GM13977 (cell line): ENCODE measurements at regions not wholly inside any gene's neighbourhood (a gene's known extent, or its start where the extent isn't known, plus 50 kb on each side); places are given as distances from the start of the nearest gene placed in this dataset.

Experiments used
- DNase-seq: peaks from one replicate; pipeline ENCODE4 v3.0.0; 2012; ENCODE audit warnings: low spot score
- in situ Hi-C: fragments of 300-500 bp; cut with MboI; formaldehyde crosslinking; loops from one replicate; pipeline ENCODE4 v1.12.0; 2022; ENCODE audit warnings: low sequenced_read_pairs, low pct_unique_long_range_greater_than_20kb, mixed read lengths, inconsistent platforms; ENCODE audit not compliant: unreplicated experiment
- TF ChIP-seq, protein P1 (sequence below): IDR thresholded peaks from 2 replicates; pipeline ENCODE4 v1.5.1; 2012; ENCODE audit warnings: mild to moderate bottlenecking, control low read depth; ENCODE audit not compliant: insufficient read depth; ENCODE audit errors: extremely low read depth, missing control alignments

DNA sequence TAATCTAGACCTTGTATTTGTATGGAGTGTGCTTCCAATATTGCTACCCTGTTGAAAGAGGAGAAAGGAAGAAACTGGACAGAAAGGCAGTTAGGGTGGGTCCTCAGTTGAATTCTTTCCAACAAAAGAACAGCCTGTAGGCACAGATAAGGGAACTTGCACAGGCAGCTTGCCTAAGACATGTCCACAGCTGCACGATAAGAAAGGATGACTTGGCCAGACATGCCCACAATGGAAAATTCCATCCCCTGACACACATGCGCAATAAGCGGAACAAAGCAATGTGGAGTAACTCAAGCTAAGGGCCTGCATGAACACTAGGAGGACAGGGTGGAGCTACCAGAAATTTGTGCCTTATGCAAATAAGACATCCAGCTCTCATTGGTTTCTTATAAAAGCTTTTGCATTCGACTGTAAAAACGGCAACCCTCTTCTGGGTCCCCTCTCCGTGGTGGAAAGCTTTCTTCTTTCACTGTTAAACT lies 1084.7 kb upstream of the NXPH2 start:
- no peak for DNase-seq
- in situ Hi-C loops, result no loop called here
- TF ChIP-seq, protein P1, sequence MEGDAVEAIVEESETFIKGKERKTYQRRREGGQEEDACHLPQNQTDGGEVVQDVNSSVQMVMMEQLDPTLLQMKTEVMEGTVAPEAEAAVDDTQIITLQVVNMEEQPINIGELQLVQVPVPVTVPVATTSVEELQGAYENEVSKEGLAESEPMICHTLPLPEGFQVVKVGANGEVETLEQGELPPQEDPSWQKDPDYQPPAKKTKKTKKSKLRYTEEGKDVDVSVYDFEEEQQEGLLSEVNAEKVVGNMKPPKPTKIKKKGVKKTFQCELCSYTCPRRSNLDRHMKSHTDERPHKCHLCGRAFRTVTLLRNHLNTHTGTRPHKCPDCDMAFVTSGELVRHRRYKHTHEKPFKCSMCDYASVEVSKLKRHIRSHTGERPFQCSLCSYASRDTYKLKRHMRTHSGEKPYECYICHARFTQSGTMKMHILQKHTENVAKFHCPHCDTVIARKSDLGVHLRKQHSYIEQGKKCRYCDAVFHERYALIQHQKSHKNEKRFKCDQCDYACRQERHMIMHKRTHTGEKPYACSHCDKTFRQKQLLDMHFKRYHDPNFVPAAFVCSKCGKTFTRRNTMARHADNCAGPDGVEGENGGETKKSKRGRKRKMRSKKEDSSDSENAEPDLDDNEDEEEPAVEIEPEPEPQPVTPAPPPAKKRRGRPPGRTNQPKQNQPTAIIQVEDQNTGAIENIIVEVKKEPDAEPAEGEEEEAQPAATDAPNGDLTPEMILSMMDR, result no peak

- in situ Hi-C loops, result no loop called here
- no peak for DNase-seq
- TF ChIP-seq, protein P1, result no peak
These were observed 1074.7 kb upstream of the NXPH2 start for GRCh38 chr2:139854769-139855483.

- in situ Hi-C loops, result no loop called here
- TF ChIP-seq, protein P1, result no peak
- DNase-seq, result no peak
These were observed 1070.2 kb upstream of the NXPH2 start for GRCh38 chr2:139850254-139850890.

GRCh38 chr2:139836769-139837168 lies 1056.6 kb upstream of the NXPH2 start:
- in situ Hi-C loops, result no loop called here
- TF ChIP-seq, protein P1, result no peak
- no peak for DNase-seq

GRCh38 chr2:139835101-139835500 lies 1054.9 kb upstream of the NXPH2 start:
- TF ChIP-seq, protein P1, result no peak
- DNase-seq, result no peak
- in situ Hi-C loops, result no loop called here

DNA sequence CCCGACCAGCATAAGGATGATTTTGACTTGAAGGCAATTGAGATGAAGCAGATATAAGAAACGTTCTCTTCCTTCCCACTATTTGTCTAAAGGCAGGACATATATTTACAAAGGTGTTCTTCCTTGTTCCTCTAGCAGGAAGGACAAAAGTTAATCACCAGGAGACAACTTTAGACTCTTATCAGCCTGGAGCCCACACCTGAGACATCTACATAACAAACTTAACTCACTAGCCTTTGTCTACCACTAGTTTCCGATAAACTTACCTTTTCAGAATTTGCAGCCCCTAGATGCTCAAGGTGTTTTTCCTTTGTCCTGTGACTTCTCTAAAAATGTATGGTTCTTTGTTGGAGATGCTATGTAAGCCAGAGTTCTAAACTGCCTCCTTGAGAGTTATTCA lies 1047.8 kb upstream of the NXPH2 start:
- DNase-seq, result no peak
- in situ Hi-C loops, result no loop called here
- TF ChIP-seq, protein P1, result no peak
